Islet of Langerhans (tissue), 1 donor: ENCODE measurements at regions not wholly inside any gene's neighbourhood (a gene's known extent, or its start where the extent isn't known, plus 50 kb on each side); places are given as distances from the start of the nearest gene placed in this dataset.

Source experiments
- FAIRE-seq: peaks from one replicate; lab custom pipeline; 2011; peaks lifted over from hg19 to GRCh38; lab: Jason Lieb, UNC

GRCh38 chr6:114537977-114538376 is 195.2 kb upstream of the HS3ST5 start:
- no peak for FAIRE-seq

DNA sequence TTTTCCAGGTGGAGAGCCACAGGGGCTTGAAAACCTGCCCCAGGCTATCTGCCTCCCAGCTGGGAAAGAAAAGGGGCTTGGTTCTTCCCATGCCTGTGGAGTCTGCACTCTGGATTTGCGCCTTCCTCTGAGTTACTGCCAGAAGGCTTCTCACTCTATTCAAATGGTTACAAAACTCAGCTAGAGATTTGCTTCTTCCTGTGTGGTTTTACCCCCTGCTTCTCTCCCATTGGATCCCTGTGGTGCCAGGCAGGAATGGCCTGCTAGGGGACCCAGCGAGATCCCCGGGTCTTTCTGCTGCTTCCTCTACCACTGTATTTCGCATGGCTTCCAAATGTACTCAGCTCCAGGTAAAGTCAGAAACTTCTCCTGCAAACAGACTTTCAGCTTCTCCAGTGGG is 192.0 kb upstream of the HS3ST5 start:
- no peak for FAIRE-seq

- no peak for FAIRE-seq
Measured at GRCh38 chr6:114524081-114524480, 181.3 kb upstream of the HS3ST5 start.

DNA sequence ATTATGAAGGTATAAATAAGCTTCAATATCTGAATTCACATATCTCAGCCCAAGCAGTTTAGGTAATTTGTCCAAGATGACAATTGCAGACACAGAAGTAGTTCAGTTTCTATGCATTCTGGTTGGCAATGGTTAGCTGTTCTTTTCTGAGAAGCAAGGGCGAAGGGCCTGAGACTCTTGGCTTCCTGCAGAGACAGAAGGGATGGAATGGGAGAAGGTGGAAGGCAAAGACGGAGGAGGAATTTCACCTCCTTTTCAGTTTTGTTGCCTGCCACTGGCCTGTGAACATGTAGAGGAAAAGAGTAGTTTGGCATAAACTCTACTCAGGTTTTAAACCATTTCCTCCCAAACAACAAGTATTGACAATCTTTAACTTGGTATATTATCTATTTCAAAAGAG is 180.7 kb upstream of the HS3ST5 start:
- FAIRE-seq = no peak

- no peak for FAIRE-seq
Measured at GRCh38 chr6:114521926-114522325, 179.1 kb upstream of the HS3ST5 start.

- FAIRE-seq = no peak
Measured at GRCh38 chr6:114520976-114521375, 178.2 kb upstream of the HS3ST5 start.

DNA sequence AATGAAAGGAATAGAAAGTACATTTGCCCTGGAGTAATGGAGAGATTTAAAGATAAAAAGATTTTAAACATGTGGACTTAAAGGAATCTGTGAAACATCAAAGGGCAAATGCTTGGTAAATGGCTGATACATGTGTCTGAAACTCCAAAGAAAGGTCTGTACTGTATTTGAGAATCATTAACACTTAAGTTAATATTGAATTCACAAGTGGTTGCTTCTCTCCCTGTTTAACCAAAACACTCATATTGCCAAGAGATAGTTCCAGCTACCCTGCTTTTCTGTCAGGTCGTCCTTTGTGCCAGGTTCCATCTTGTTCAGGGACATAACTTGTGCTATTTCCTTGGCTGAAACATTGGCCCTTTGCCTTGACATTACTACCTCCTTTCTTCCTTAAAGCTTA is 171.3 kb upstream of the HS3ST5 start:
- no peak for FAIRE-seq

- FAIRE-seq = no peak
Measured at GRCh38 chr6:114471450-114471849, 128.6 kb upstream of the HS3ST5 start.

DNA sequence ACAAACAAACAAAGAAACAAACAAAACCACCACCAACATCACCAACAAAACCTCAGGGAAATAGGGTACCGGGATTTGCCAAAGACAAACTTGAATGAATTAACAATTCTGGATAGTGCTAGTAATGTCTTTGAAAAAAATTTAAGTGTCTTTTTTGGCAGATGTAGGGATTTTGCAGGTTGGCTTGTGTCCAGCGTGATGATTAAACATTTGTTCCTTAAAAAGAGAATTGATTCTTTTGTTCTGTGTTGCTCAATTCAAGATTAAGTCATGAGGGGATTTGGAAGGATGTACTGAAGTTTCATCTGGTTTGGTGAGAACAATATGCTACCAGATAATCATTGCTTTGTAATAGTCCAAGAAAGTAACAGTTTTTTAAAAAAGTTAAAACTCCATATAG is 125.1 kb upstream of the HS3ST5 start:
- no peak for FAIRE-seq

GRCh38 chr6:114465511-114465910 is 122.7 kb upstream of the HS3ST5 start:
- FAIRE-seq = no peak

GRCh38 chr6:114453737-114454276 is 111.0 kb upstream of the HS3ST5 start:
- FAIRE-seq = no peak

DNA sequence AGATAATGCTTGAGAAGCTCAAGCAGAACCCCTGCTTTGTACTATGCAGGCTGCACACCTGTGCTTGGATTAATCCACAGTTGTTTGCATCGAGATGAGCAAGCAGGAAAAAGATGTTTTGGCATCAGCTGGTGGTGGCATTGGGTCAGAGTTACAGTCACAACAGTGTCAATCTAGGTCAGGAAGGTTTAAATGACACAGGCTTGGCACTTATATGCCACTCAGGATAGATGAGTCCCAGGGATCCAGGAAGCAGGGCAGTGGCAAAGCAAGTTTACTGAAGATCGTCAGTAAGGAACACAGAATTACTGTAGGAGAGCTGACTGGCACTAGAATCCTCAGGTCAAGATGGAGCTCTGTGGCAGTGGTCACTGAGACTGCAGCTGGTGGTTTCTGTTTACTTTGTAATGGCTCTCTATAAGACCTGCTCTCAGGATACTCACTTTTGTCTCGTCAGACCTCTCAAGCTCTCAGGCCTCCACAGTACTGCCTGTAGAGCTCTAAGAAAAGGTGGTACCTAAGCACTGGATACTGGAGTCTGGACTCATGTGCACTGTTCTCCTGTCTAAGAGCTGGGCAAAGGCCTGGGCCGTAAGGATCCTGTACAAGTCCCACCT is 110.1 kb upstream of the HS3ST5 start:
- no peak for FAIRE-seq

- no peak for FAIRE-seq
Measured at GRCh38 chr6:114450631-114451030, 107.8 kb upstream of the HS3ST5 start.

- FAIRE-seq = no peak
Measured at GRCh38 chr6:114449659-114450058, 106.8 kb upstream of the HS3ST5 start.

GRCh38 chr6:114446342-114446741 is 103.5 kb upstream of the HS3ST5 start:
- FAIRE-seq = no peak

- FAIRE-seq = no peak
Measured at GRCh38 chr6:114445846-114446245, 103.0 kb upstream of the HS3ST5 start.

GRCh38 chr6:114439411-114439810 is 96.6 kb upstream of the HS3ST5 start:
- FAIRE-seq = no peak

DNA sequence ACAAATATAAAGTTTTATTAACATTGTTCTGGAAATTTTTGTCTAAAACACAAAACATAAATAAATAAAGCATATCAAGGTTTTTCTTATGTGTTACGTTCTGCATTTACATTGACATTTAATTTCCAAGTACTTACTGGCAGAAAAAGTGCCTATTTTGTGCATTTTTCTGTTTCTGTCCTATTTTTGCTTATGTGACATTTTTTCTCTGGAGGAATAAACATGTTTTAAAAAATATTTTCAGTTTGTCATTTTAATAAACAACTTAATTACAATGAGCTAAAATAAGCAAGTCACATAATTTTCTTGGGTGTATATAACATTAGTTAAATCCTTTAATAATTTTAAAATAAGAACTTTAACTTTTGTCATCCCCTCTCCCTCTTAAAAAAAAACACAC is 94.4 kb upstream of the HS3ST5 start:
- no peak for FAIRE-seq

DNA sequence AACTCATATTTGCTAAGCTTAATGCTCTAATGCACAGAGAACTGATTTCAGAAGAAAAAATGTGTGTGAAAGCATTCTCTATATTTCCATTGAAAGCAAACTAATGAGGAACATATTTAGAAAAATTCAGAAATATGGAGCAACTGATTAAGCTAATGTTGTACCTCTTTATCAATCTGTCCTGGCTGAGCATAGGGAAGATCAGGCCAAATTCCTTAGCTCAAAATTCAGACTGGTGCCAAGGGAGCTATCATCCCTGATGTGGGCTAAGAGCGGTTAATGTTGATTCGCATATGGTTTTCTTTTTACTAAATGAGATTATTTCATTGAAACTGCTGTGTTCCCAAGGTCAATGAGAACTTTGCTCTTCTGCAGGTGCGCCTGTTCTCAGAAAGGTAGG is 93.9 kb upstream of the HS3ST5 start:
- FAIRE-seq = no peak

GRCh38 chr6:114435985-114436384 is 93.2 kb upstream of the HS3ST5 start:
- FAIRE-seq = no peak

GRCh38 chr6:114432400-114432799 is 89.6 kb upstream of the HS3ST5 start:
- no peak for FAIRE-seq

GRCh38 chr6:114431641-114432040 is 88.8 kb upstream of the HS3ST5 start:
- FAIRE-seq = no peak

DNA sequence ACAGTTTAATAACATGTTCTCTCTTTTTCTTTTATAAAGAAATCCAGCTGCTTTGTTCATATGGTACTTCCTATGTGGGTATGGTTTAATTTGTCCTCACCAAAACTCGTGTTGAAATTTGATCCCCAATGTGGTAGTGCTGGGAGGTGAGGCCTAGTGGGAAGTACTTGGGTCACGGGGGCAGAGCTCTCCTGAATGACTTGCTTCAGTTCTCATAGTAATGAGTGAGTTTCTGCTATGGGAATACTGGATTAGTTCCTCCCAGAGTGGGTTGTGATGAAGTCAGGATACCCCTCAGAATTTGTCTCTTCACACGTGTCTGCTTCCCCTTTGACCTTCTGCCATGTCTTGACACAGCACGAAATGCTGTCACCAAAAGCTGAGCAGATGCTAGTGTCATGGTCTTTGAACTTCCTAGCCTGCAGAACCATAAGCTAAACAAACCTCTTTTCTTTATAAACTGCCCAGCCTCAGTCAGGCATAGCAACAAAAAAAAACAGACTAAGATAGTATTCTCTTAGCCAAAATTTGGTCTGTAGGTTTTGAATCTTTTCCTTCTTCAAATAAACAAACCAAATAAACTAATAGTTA is 87.8 kb upstream of the HS3ST5 start:
- FAIRE-seq = no peak

DNA sequence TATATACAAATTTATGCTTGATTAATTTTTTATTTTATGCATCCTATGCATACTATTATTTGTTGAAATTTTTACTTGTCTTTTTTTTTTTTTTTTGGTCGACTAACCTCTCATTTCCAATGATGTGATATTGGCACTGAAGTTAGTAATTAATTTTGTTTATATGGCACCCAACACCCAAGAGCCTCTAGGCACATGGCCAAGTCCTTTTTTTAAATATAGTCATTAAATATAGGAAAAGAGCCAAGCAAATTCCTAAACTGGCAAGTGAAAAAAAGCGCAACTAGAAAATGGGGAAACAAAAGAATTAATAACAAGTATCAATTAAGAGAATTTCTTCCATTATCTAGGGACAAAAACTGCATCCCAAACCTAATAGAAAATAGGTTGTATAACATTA is 85.5 kb upstream of the HS3ST5 start:
- no peak for FAIRE-seq
